ENCODE measurements at regions not wholly inside any gene's neighbourhood (a gene's known extent, or its start where the extent isn't known, plus 50 kb on each side); places are given as distances from the start of the nearest gene placed in this dataset.

- TF ChIP-seq CTCF (IDR thresholded peaks at IDR 0.05), result no peak
- no peak for TF ChIP-seq POLR2AphosphoS5 (IDR thresholded peaks at IDR 0.05)
- TF ChIP-seq EP300 (IDR thresholded peaks at IDR 0.05), result no peak
Observed at GRCh38 chr5:101860563-101860962, 435.5 kb downstream of the SLCO4C1 start.
